ENCODE measurements at regions not wholly inside any gene's neighbourhood (a gene's known extent, or its start where the extent isn't known, plus 50 kb on each side); places are given as distances from the start of the nearest gene placed in this dataset.
A peak's percentile ranks its signal among the peaks of the same experiment; 100 is the strongest.

DNA sequence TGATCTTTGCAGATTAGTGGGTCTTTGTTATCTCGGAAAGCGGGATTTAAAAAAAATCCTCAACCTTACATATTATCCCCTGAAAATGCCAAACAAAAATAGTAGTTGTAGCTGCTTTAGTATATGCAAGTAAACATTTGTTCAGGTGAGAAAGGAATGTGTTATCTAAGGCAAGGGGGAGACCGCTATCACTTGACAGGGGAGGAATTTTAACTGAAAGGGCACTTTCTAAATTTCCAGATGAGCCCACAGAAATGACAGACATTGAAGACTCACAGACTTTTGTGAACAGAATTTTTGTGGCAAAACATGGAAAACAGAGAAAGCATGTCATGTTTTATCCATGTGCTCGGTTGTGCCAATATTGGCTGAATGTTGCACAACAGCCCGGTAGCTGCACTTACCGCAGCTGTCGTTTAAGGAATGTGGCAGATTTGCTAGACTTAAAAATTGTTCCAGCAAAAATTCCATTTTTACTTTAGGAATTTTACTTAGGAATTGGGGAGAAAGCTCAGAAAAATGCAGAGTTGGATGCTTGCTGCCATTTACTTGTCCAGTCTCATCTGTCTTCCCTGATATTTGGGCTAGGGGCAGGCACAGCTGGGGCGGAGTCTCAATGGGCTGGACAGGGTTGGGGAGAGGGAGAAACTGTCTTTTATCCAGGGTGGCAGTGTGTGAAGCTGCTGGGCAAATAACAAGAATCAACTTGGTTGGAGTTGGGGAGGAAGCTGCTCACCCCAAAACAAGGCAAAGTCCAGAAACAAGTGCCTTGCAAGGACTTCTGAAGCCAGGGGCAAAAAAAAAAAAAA, 94.6 kb upstream of the RPS6KA3 start:
- Mint-ChIP-seq H3K4me3 (no peak overlapping the region), H3K36me3 (no peaks in the 10 kb centered on the region), H3K4me1 (no peaks in the 10 kb centered on the region), H3K27me3 (peaks cover 0 to 12% (median 0%) of the 10 kb centered on the region in 5 donors), H3K27ac (no peak overlapping the region), H3K9me3 (peaks cover 0 to 2% (median 0%) of the 10 kb centered on the region in 11 donors)
- Histone ChIP-seq H3K4me1 (ENCODE audit: control insufficient read depth in 2 of 2, insufficient read depth in 2 of 2, low read length in 2 of 2) (no peaks in the 10 kb centered on the region), H3K27ac (ENCODE audit: low read depth, low read length) (no peak overlapping the region), H3K36me3 (ENCODE audit: control insufficient read depth in 2 of 3, insufficient read depth in 3 of 3, low read length in 3 of 3) (no peaks in the 10 kb centered on the region), H3K4me3 (ENCODE audit: low read length) (no peak overlapping the region), H3K9me3 (ENCODE audit: control insufficient read depth in 2 of 3, low read length in 3 of 3) (no peaks in the 10 kb centered on the region), H3K27me3 (ENCODE audit: control insufficient read depth in 2 of 2, insufficient read depth in 2 of 2, low read length in 2 of 2) (no peaks in the 10 kb centered on the region)
- ChIA-PET POLR2A (interaction anchor here (0.6 to 0.9 kb wide), 2 partner anchors 31 to 60 kb away, joined by 3 to 5 read pairs; no protein-coding TSS in a partner anchor), CTCF (interaction anchor here (0.6 kb wide), 1 partner anchor 109 kb away, joined by 3 read pairs; no protein-coding TSS in a partner anchor)
- intact Hi-C loops (cut with micrococcal nuclease) = no loop called here
- no peak for DNase-seq
- ATAC-seq = no peak

DNA sequence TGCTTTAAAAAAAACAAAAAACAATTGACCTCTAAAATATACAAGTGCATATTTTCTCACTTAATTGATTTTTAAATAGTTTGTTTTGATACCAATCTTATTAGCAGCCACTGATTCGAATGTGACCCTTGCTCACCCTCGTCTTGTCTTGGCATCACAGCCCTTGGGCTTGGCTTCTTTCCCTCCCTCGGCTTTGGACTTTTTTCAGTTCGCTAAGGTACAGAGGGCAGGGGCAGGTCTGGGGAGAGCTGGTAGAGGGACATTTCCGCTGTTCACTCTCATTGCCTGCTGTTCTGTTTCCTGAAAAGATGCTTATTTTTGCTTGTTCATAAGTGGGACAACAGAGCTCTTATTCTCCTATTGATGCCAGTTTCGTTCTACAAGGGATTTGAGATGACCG, 88.5 kb upstream of the RPS6KA3 start:
- Histone ChIP-seq H3K4me3 (ENCODE audit: low read length) (no peak overlapping the region), H3K36me3 (ENCODE audit: control insufficient read depth in 2 of 3, insufficient read depth in 3 of 3, low read length in 3 of 3) (no peaks in the 10 kb centered on the region), H3K27me3 (ENCODE audit: control insufficient read depth in 2 of 2, insufficient read depth in 2 of 2, low read length in 2 of 2) (no peaks in the 10 kb centered on the region), H3K27ac (ENCODE audit: low read depth, low read length) (no peak overlapping the region), H3K4me1 (ENCODE audit: control insufficient read depth in 2 of 2, insufficient read depth in 2 of 2, low read length in 2 of 2) (peaks cover 0 to 7% of the 10 kb centered on the region in 2 donors), H3K9me3 (ENCODE audit: control insufficient read depth in 2 of 3, low read length in 3 of 3) (no peaks in the 10 kb centered on the region)
- intact Hi-C loops (cut with micrococcal nuclease) = loop anchor here in 1 of 2 donors (2.0 kb wide), 1 partner anchor 88 kb away; the partner anchor contains the start of gene RPS6KA3
- H3K27me3 Mint-ChIP-seq = peaks cover 0 to 5% (median 0%) of the 10 kb centered on the region in 5 donors
- peaks cover 0 to 1% (median 0%) of the 10 kb centered on the region in 11 donors for H3K9me3 Mint-ChIP-seq
- peaks cover 0 to 28% (median 20%) of the 10 kb centered on the region in 7 donors for H3K4me1 Mint-ChIP-seq
- ATAC-seq (no peak), DNase-seq (no peak)
- ChIA-PET CTCF (no interaction called here), POLR2A (no interaction called here)
- H3K4me3 Mint-ChIP-seq = peak overlapping the region in 4 of 10 donors; percentile 18 to 70 (median 39)
- H3K27ac Mint-ChIP-seq = peak overlapping the region in 4 of 9 donors; percentile 40 to 71 (median 61)
- no peaks in the 10 kb centered on the region for H3K36me3 Mint-ChIP-seq

DNA sequence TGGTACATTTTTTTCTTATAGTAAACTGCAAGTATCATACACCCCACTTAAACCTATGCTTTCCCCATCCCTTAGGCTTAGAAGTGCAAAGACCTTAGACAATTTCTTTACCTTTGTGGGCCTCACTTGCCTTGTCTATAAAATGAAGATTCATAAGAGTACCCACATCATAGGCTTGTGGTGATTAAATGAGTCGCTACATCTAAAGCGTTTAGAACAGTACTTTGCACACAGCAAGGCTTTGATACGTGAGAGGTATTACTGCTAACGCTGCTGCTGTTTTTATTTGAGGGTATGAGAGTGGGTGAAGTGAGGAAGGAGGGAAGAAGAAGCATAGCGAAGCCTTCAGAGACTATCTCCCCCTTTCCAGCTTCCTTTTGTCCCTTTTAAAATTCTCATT, 87.8 kb upstream of the RPS6KA3 start:
- peaks cover 0 to 2% (median 0%) of the 10 kb centered on the region in 11 donors for H3K9me3 Mint-ChIP-seq
- Histone ChIP-seq H3K4me3 (ENCODE audit: low read length) (no peak overlapping the region), H3K27me3 (ENCODE audit: control insufficient read depth in 2 of 2, insufficient read depth in 2 of 2, low read length in 2 of 2) (no peaks in the 10 kb centered on the region), H3K36me3 (ENCODE audit: control insufficient read depth in 2 of 3, insufficient read depth in 3 of 3, low read length in 3 of 3) (no peaks in the 10 kb centered on the region), H3K4me1 (ENCODE audit: control insufficient read depth in 2 of 2, insufficient read depth in 2 of 2, low read length in 2 of 2) (peaks cover 0 to 7% of the 10 kb centered on the region in 2 donors), H3K9me3 (ENCODE audit: control insufficient read depth in 2 of 3, low read length in 3 of 3) (no peaks in the 10 kb centered on the region), H3K27ac (ENCODE audit: low read depth, low read length) (no peak overlapping the region)
- intact Hi-C loops (cut with micrococcal nuclease) = loop anchor here in 1 of 2 donors (1.0 to 5.0 kb wide), 3 partner anchors 58 to 88 kb away; partner anchors contain the start of gene RPS6KA3
- no peaks in the 10 kb centered on the region for H3K36me3 Mint-ChIP-seq
- ChIA-PET CTCF (no interaction called here), POLR2A (no interaction called here)
- H3K4me3 Mint-ChIP-seq = peak overlapping the region in 7 of 10 donors; percentile 25 to 70 (median 57)
- peak; percentile 95 for ATAC-seq
- H3K27me3 Mint-ChIP-seq = peaks cover 0 to 5% (median 0%) of the 10 kb centered on the region in 5 donors
- DNase-seq = peak in 7 of 9 donors; percentile 11 to 72 (median 53)
- H3K27ac Mint-ChIP-seq = peak overlapping the region in 7 of 9 donors; percentile 36 to 73 (median 64)
- peaks cover 0 to 28% (median 20%) of the 10 kb centered on the region in 7 donors for H3K4me1 Mint-ChIP-seq

DNA sequence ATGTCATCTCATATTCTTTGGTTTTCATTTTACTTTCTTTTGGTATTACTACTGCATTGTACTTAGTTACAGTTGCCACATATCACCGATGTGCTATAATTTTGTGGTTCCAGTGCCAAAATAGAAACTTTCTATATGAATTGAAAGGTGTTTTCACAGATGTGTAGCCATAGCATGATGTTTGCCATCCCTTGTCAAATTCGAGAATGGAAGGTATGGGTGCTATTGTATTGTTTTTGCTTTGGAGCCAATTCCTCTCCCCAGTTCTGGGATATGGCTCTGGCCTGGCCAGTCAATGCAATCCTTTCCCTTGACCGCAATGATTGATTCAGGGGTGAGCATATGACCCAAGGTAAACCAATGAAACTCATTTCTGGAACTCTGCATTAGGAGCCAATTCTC, 86.2 kb upstream of the RPS6KA3 start:
- H3K27me3 ChIP-seq (ENCODE audit: control insufficient read depth in 2 of 2, insufficient read depth in 2 of 2, low read length in 2 of 2) = no peaks in the 10 kb centered on the region
- Mint-ChIP-seq H3K9me3 (peaks cover 0 to 2% (median 0%) of the 10 kb centered on the region in 11 donors), H3K27me3 (peaks cover 0 to 5% (median 0%) of the 10 kb centered on the region in 5 donors), H3K4me3 (no peak overlapping the region), H3K27ac (no peak overlapping the region), H3K4me1 (peaks cover 0 to 28% (median 20%) of the 10 kb centered on the region in 7 donors), H3K36me3 (no peaks in the 10 kb centered on the region)
- H3K36me3 ChIP-seq (ENCODE audit: control insufficient read depth in 2 of 3, insufficient read depth in 3 of 3, low read length in 3 of 3) = no peaks in the 10 kb centered on the region
- ChIA-PET CTCF (no interaction called here), POLR2A (no interaction called here)
- DNase-seq = no peak
- H3K9me3 ChIP-seq (ENCODE audit: control insufficient read depth in 2 of 3, low read length in 3 of 3) = no peaks in the 10 kb centered on the region
- no peak overlapping the region for H3K27ac ChIP-seq (ENCODE audit: low read depth, low read length)
- H3K4me3 ChIP-seq (ENCODE audit: low read length) = no peak overlapping the region
- H3K4me1 ChIP-seq (ENCODE audit: control insufficient read depth in 2 of 2, insufficient read depth in 2 of 2, low read length in 2 of 2) = peaks cover 0 to 7% of the 10 kb centered on the region in 2 donors
- intact Hi-C loops (cut with micrococcal nuclease) = loop anchor here in 1 of 2 donors (5.0 kb wide), 1 partner anchor 59 kb away; no protein-coding TSS in a partner anchor
- ATAC-seq = no peak

DNA sequence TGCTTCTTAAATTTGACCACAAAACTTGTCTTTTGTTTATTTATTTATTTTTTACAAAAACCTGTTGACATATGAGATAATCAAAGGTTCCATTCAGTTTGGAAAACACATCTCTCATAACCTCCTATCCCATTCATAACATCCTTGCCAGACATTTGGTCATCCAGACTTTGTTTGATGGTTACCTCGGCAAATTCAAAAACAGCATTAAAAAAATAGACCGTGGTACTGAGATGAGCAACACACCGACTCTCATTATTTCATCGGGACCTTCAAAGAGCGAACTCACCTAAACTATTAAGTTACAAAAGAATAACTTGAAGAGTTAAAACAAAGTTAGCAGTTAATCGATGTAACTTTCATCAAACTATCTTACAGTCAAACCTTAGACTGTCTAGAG, 85.8 kb upstream of the RPS6KA3 start:
- peaks cover 0 to 2% (median 0%) of the 10 kb centered on the region in 11 donors for H3K9me3 Mint-ChIP-seq

DNA sequence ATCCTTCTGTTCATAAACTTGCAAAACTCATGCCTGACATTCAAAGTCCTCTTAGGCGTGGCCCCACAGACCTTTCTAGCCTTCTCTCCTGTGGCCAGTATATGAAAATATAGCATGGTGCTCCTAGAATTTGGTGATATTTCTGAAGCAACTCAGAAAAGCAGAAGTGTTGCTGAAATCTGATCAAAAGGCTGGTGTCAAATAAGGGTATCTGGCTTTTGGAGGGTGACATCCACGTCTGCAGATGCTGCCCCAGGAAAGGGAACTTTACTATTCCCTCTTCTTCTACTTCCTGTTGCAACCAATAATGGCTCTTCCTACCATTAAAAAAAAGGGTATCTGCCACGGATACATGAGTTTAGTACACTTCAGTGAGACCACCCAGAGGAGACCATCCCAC, 83.9 kb upstream of the RPS6KA3 start:
- intact Hi-C loops (cut with micrococcal nuclease) = loop anchor here in 1 of 2 donors (1.0 to 5.0 kb wide), 2 partner anchors 13 to 62 kb away; no protein-coding TSS in a partner anchor
- no peak overlapping the region for H3K27ac Mint-ChIP-seq
- no peak for DNase-seq
- no peak overlapping the region for H3K4me3 Mint-ChIP-seq
- ChIA-PET CTCF (no interaction called here), POLR2A (no interaction called here)
- no peak overlapping the region for H3K4me3 ChIP-seq (ENCODE audit: low read length)
- peaks cover 0 to 6% of the 10 kb centered on the region in 2 donors for H3K4me1 ChIP-seq (ENCODE audit: control insufficient read depth in 2 of 2, insufficient read depth in 2 of 2, low read length in 2 of 2)
- no peak overlapping the region for H3K27ac ChIP-seq (ENCODE audit: low read depth, low read length)
- ATAC-seq = no peak
- H3K9me3 ChIP-seq (ENCODE audit: control insufficient read depth in 2 of 3, low read length in 3 of 3) = no peaks in the 10 kb centered on the region
- no peaks in the 10 kb centered on the region for H3K36me3 ChIP-seq (ENCODE audit: control insufficient read depth in 2 of 3, insufficient read depth in 3 of 3, low read length in 3 of 3)
- no peaks in the 10 kb centered on the region for H3K27me3 ChIP-seq (ENCODE audit: control insufficient read depth in 2 of 2, insufficient read depth in 2 of 2, low read length in 2 of 2)
- peaks cover 0 to 5% (median 0%) of the 10 kb centered on the region in 5 donors for H3K27me3 Mint-ChIP-seq
- H3K9me3 Mint-ChIP-seq = peaks cover 0 to 2% (median 0%) of the 10 kb centered on the region in 11 donors
- peaks cover 0 to 26% (median 18%) of the 10 kb centered on the region in 7 donors for H3K4me1 Mint-ChIP-seq
- no peaks in the 10 kb centered on the region for H3K36me3 Mint-ChIP-seq

More for the DNA sequence above, 85.8 kb upstream of the RPS6KA3 start:
- intact Hi-C loops (cut with micrococcal nuclease) = loop anchor here in 1 of 2 donors (5.0 kb wide), 1 partner anchor 60 kb away; no protein-coding TSS in a partner anchor
- H3K27me3 Mint-ChIP-seq = peaks cover 0 to 5% (median 0%) of the 10 kb centered on the region in 5 donors
- CTCF ChIA-PET = no interaction called here
- Histone ChIP-seq H3K9me3 (ENCODE audit: control insufficient read depth in 2 of 3, low read length in 3 of 3) (no peaks in the 10 kb centered on the region), H3K4me3 (ENCODE audit: low read length) (no peak overlapping the region), H3K27me3 (ENCODE audit: control insufficient read depth in 2 of 2, insufficient read depth in 2 of 2, low read length in 2 of 2) (no peaks in the 10 kb centered on the region), H3K4me1 (ENCODE audit: control insufficient read depth in 2 of 2, insufficient read depth in 2 of 2, low read length in 2 of 2) (peaks cover 0 to 7% of the 10 kb centered on the region in 2 donors), H3K27ac (ENCODE audit: low read depth, low read length) (no peak overlapping the region), H3K36me3 (ENCODE audit: control insufficient read depth in 2 of 3, insufficient read depth in 3 of 3, low read length in 3 of 3) (no peaks in the 10 kb centered on the region)
- H3K4me3 Mint-ChIP-seq = no peak overlapping the region
- ATAC-seq (no peak), DNase-seq (no peak)
- H3K27ac Mint-ChIP-seq = no peak overlapping the region
- no peaks in the 10 kb centered on the region for H3K36me3 Mint-ChIP-seq
- POLR2A ChIA-PET = no interaction called here
- peaks cover 0 to 28% (median 20%) of the 10 kb centered on the region in 7 donors for H3K4me1 Mint-ChIP-seq
